Embryonic facial prominence (tissue), 1 donor: ENCODE measurements at regions not wholly inside any gene's neighbourhood (a gene's known extent, or its start where the extent isn't known, plus 50 kb on each side); places are given as distances from the start of the nearest gene placed in this dataset.

Experiments
- DNase-seq: peaks from one replicate; pipeline ENCODE4 v3.0.0-alpha.2; 2016; ENCODE audit errors: extremely low spot score

DNA sequence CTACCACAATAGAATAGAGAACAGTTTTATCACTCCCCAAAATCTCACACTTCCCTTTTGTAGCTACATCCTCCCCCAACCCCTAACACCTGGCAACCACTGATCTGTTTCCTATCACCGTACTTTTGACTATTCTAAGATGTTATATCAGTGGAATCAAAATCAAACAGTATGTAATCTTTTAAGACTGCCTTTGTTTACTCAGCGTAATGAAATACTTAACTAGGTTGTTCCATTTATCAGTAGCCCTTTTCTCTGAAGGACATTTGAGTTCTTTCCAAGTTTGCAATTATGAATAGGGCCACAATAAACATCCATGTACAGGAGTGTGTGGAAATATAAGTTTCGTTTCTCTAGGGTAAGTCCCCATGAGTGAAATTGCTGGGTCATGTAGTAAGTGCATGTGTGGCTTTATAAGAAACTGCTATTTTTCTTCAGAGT, 372.3 kb downstream of the SV2B start:
- no peak for DNase-seq

DNA sequence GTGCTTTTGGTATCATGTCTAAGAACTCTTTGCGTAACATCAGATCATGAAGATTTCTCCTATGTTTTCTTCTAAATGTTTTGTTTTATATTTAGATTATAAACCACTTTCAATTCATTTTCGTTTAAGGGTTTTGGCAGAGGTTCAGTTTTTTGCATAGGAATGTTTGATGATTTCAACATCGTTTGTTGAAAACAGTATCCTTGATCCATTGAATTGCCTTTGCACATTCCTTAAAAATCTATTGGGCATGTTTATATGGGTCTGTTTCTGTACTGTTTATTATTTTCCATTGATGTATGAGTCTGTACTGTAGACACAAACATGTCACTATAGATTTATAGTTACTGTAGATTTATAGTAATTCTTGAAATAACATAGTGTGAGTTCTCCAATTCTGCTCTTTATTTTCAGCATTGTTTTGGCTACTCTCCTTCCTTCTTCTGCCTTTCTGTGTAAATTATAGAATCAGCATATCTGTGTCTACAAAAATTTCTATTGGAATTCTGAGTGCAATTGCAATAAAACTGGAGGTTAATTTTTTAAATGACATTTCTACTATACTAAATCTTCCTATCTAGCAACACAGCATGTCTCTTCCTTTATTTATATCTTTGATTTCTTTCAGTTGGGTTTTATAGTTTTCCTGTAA, 374.0 kb downstream of the SV2B start:
- DNase-seq = no peak

DNA sequence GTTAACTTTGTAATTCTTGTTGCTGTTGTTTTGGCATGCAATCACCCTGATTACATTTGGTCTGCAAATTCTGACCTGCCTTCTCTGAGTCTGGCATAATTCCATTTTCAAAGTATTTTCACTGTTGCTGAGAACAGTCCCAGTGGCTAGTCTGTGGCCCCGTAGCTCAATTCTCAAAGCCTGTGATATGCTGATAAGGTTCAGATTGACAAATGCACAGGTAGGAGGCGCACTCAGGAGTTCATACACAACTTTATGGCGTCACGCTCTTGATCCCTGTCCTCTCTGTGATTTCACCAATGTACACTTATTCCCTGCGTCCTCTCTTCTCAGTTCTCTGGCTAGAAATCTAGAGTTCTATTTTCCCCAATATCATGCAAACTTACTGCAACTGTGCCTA, 376.6 kb upstream of the SLCO3A1 start:
- DNase-seq = no peak

DNA sequence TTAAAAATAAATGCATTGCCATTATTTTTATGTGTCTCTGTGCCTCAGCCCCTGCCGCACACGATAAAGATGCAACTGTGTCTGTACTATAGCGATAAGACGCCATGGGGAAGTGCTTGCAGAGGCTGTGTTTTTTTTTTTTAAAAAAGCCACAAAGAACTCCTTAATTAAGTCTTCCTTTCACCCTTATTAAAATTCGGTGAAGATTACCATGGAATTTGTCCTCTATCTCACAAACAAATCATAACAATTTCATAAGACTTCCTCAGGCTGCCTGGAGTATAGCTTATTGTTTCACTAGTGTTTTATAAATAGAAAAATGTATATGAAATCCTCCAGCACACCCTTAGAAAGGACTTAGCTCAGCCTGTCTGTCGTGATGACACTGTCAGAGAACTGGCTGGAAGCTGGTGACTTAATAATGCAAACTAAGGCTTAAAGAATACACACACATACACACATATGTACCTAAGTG, 374.8 kb upstream of the SLCO3A1 start:
- DNase-seq = no peak

DNA sequence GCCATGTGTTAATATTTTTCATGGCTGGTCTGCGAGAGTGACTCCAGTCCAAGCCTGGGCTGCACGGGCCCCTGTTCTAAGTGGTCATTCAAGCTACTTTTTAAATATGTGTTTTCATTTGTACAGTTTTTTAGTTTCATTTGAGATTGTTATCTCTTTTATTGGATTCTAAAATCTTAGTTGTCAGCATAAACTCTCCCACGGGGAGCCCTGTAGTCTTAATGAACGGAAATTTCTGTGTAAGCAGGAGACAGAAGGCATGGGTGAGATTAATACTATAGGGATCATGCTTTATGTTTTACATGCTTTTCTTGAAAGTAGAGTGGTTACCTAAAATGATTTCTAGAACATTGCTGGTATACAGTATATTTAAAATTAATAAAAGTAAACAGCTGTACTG, 373.1 kb upstream of the SLCO3A1 start:
- no peak for DNase-seq

DNA sequence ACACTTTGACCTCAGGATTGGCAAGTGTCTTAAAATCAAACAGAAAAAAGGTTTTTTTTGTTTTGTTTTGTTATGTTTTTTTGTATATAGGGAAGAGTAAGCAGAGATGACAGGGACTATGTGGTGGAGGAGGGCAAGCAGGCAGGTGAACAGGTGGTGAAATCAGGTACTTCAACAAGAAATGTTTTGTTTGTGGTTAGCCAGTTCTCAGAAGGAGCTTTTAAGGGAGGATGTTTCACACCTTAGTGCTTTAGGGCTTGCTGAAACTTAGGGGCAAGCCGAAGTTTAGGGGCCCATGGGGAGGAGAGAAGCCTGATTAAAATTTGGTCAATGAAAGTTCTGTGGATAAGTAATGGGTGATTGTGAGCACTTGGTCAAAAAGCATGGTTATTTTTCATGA, 370.7 kb upstream of the SLCO3A1 start:
- no peak for DNase-seq

DNA sequence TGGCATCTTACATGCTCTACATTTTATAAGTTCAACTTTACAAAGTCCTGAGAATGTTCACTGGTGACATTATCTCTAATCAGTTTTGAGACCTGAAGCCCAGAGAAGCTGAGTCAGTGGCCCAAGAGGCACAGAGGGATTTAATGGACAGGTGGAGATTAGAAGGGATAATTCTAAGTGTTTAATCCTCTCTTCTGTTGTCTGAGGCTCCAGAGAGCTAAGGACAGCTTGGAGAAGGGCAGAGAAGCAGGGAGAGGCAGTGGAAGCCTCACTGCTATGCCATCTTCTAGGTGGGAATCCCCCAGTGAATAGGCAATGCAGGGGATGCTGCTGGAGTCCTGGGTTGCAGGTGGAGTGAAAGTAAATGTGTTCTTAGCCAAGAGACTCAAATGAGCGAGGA, 369.4 kb upstream of the SLCO3A1 start:
- no peak for DNase-seq

DNA sequence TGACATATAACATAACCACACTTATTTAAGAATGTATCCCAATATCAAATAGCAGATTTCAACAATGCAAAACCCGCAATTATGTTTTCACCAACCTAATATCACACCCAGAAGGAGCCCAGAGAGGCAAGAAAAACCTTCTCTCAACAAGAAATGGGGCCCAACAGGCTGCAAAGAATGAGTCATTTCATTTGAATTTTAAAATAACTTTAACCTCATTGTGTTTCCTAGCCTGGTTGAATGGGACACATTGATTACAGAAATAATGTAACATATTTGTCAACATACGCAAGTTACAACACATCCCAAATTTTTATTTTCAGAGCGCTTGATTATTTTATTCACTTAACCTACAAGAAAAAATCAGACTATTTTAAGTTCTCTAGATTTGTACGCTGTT, 365.1 kb upstream of the SLCO3A1 start:
- no peak for DNase-seq

DNA sequence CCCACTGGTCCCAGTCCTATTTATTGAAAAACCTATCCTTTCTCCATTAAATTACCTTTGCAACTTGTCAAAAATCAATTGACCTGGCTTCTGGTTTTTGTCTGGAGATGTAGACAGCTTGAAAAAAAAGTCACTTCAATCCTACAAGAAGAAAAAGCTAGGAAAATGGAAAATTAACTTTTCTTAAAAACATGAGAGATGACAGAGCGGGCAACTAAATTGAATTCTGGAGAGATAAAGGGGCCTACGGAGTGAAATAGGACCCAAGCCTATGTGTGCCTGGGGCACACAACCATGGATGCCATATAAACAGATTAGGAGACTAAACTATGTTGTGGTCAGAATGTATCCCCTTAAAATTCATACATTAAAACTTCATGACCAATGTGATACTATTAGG, 363.3 kb upstream of the SLCO3A1 start:
- no peak for DNase-seq

DNA sequence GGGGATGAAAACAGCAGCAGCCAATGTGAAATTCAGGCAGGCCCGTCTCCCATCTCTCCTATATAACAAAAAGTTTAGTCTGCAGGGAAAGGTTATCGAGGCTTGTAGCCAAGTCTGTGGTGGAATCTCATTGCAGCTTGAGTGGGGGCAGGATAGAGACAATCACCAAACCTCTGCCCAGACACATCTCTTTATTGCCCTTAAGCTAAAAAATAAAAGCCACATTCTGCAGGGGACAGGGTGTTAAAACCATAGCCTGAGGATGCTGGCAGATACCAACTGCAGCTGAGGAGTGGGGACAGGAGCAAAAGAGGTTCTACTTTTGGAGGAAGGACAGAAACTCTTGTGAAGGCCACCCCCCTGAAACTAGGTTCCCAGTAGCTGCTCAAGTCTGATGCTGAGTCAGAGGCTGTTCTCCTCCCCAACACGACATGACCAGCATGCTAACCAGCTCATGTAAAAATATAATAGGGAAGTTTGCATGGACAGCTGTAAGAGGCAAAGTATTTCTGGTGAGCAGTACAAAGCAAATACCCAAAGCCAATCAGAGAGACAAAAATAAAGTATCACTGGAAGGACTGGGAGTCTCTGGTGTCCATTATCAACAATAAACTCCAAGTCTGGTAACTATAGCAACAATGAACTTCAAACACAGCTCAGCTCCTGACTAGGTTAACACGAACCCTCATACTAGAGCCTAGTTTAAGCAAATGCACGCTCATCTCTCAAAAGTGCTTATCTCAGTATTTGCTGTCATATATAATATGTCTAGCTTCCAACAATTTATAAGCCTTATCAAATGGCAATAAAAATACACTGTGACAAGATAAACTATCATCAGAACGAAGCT, 362.2 kb upstream of the SLCO3A1 start:
- DNase-seq = no peak

DNA sequence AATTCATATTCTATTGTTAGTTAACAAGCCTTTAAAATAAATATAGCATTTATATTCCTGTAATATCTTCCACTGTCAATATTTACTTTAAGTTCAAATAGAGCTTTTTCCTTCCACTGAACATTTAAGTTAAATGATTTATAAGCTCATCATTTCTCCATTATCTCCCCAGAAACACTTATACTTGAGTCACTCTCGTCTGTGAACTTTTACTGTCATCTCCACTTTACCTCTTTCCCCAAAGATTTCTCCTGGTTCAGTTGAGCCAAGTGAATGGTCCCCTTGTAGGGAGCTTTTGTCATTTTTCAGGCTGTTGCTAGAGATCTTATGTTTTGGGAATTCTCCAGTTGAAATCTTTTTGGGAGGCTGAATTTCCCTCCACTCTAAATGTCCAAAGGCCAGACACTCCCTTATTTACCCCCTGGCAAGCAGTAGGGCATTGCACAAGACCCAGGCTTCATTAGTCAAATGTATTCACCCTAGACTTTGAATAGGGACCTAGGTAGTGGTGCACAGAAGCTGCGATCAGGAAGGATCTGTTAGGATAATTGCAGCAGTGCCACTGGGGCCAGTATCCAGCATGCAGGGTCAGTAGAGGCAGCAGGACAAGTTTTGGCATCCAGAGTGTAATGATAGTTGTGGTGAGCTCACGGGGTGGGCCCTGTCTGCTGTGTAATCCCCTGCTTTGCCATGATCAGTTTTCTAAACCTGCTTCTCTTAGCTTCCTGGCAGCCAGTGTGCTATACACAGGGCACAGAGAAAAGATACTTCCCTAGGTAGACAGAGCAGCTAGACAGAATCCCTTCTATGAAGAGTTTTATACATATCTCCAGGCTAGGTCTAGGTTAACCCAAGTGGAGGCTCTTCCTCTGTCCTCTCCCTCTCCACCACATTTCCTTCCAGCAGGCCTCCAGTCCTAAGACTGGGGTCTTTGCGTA, 356.5 kb upstream of the SLCO3A1 start:
- no peak for DNase-seq

DNA sequence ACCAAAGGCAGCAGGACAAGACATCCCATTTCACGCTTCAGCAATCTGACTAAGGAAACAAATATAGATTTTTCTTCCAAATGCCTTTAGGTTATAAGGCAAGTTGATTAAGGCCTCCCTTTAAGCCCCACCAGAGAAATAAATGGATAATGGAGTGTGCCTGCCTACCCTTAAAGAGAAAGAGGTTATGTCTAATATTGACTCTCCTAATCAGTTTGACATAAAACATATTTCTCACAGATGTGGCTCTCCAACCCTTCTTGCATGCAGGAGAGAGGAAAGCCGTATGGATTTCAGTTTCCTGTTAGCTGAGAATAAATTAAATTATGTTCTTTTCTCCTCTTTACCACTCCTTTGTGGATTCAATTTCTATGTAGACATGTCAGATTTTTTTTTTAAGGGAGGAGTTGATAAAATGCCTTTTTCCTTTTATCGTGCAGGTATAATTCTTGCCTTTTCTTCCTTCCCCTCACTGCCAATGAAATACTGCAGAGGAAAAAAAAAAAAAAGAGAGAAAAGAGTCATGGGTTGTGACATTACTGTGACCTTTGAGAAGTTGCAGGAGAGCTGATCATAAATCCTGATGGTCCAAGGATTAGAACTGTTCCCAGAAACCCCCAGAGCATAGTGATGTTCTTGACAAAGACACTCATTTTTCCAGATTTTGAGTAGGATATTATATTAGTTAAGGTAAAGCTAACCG, 355.3 kb upstream of the SLCO3A1 start:
- no peak for DNase-seq

DNA sequence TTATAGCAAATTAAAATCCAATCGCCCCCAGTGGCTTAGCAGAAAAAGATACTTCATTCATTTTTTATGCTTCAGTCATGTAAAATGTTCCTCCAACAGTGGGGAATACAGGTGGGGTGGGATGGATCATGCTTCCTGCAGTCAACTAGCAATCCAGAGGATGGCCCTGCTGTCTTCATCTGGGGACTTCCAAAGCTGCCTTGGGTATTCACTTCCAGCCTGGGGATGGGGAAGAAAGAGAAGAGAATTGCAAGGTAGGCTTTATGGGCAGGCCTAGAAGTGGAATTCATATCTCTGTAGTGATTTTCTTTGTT, 354.8 kb upstream of the SLCO3A1 start:
- DNase-seq = no peak

DNA sequence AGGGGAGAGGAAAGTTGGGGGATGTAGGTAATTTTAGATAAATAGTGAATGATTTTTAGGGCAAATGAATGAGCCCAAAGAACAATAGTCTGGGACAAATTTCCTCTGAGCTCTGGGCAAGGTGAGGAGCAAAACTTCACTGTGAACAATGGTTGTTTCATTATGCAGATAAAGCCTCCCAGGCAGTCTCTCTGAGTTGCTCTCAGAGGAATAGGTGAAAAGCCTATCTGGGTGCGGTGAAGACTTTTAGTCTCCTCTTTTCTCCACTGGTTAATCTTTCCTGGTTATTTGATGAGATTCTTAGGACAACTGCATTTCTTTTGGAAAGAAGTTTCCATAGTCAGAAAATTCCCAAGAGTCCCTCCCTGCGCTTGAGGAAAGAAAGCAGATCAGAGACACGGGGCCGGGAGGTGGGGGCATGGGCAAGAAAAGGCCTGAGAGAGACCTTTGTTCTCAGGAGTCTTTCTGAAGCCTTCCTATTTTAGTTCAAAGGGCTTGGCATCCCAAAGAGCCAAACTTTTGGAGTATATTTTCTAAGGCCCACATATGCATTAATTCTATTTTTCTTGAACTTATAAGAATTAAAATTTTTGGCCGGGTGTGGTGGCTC, 353.6 kb upstream of the SLCO3A1 start:
- DNase-seq = no peak

DNA sequence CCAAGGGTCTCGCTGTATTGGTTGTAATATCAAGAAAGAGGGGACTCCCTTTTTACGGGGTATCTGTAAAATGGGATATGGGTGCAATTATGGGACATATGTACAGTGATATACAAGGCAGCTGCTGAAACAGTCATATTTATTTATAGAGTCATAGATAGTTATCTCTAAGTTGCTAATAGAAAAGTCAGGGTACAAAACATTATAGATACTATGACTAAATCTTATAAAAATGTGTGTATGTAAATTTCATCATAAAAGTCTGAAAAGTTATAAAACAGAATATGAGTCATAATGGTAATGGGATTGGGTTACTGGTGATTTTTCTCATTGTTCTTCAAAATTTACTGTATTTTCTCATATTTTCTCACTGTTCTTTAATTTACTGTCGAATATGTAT, 344.9 kb upstream of the SLCO3A1 start:
- no peak for DNase-seq

DNA sequence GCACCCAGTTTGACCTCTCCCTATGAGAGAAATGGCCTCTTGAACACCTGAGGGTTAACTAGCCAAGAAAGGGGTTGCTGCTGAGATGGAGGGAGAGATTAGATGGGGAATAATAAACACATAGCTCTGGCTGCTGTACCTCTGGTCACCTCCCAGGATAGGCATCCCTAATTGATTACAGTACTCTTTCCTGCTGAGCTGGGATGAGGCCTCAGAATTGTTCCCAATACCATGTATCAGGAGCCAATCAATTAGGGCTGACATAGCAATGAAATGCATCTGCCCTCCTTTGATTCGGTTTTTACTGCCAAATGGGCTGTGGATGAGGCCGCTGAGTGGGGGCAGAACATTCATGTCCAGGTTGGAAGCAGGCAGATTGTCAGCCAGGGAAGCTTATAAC, 339.4 kb upstream of the SLCO3A1 start:
- no peak for DNase-seq

DNA sequence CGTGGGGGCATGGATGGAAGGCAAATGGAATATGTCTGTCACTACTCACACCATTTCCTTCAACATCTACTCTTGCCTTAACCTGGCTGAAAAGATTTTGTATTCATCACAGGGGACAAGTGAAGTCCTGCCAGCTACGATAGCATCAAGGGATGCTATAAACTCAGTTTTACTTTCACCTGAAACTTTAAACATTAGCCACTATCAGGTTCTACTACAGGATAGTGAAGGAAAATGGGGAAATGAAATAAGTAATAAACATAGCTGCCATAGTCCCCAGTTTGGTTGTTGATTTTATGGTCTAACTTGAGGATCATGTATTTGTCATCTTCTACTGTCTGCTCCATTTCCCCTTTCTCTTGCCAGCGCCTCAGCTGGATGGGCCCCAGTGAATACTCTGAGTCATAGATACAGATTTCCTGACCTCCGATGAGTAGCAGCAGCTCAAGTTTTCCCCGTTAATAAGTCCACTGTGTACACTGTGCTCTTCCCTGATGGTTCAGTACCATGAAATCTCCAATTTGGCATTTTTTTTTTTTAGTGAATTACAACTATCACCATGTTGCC, 338.2 kb upstream of the SLCO3A1 start:
- DNase-seq = no peak

DNA sequence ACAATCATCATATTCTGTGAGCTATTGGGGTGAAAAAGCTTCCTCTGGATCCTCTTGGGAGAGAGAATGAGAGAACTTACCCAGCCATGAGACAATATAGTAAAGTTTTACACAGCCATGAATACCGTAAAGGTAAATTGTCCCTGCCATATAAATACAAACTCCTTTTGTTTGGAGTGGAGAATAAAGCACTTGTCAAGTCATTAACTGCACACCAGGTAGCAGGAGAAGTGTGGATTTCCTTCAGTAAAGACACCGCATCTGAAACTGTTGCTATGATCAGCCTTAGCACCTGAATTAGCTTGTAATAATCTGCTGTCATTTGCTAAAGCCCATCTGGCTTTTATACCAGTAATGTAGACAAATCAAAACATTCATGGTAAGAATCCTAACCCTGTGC, 336.6 kb upstream of the SLCO3A1 start:
- DNase-seq = no peak

DNA sequence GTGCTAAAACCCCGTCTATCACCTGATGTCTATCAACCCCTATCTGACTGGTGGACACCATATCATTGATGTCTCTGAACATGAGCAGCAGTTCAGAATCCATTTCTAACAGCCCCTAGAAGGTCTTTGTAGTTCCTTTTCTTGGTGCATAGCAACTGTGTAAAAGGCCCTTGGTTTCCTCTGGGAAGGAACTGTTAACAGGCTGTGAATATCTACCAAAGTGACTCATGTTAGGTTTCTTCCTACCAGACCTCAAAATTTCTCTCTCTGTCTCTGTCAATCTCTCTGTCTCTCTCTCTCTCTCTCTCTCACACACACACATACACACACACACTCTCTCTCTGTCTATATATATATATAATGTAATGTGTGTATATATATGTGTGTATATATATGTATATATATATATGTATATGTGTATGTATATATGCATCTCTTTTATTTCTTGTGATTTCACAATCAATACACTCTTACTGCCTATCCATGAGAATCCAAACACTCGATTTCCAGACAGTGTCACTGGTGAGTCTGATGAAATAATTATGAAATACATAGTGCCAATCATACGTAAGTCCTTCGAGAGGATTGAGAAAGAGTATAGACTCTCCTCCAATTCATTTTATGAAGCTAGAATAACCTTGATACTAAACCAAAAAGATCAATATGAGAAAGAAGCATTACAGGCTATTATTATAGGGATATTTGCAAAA, 335.9 kb upstream of the SLCO3A1 start:
- DNase-seq = no peak

DNA sequence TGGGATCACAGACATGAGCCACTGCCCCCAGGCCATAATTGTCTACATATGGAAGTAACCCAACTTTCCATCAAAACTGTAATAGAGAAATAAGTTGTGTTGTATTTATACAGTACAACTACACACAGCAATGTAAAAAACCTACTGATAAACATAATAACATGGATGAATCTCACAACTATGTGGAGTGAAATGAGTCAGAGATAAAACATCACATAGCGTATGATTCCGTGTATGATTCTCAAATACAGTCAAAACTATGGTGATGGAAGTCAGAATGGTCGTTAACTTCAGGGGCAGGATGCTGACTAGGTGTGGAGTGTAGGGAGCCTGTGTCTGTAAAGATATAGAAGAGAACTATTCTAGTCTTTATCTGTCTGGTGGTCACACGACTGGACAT, 332.7 kb upstream of the SLCO3A1 start:
- no peak for DNase-seq
